Fibroblast of the aortic adventitia (primary cell): ENCODE measurements at regions not wholly inside any gene's neighbourhood (a gene's known extent, or its start where the extent isn't known, plus 50 kb on each side); places are given as distances from the start of the nearest gene placed in this dataset.

Experiments used
- DNase-seq: peaks from one replicate; pipeline ENCODE4 v3.0.0-alpha.2; 2010; ENCODE audit warnings: low read depth
- H3K4me3 ChIP-seq: 2 replicates; pipeline ENCODE4 v1.5.1; 2011; ENCODE audit warnings: low read depth, mild to moderate bottlenecking, control low read depth, low read length, moderate library complexity
- TF ChIP-seq, protein P1 (sequence below): IDR thresholded peaks from 2 replicates; pipeline ENCODE4 v1.5.1; 2011; ENCODE audit warnings: mild to moderate bottlenecking, low read length, control low read depth, inconsistent platforms; ENCODE audit not compliant: insufficient read depth

DNA sequence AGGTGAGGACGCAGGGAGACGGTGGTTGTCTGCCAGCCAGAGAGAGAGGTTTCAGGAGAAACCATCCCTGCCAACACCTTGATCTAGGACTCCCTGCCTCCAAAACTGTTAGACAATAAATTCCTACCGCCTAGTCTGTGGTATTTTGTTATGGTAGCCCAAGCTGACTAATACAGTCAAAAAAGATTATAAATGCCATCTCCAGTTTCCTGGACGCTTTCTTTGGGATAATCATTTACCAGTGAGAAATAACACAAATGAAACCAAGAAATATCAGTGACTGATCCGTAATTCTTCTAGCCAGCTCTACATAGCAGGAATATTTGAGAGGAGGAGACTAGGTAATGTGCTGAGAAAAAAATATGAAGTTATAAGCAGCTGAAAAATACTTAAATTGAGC, 707.8 kb upstream of the LMCD1 start:
- TF ChIP-seq, protein P1, sequence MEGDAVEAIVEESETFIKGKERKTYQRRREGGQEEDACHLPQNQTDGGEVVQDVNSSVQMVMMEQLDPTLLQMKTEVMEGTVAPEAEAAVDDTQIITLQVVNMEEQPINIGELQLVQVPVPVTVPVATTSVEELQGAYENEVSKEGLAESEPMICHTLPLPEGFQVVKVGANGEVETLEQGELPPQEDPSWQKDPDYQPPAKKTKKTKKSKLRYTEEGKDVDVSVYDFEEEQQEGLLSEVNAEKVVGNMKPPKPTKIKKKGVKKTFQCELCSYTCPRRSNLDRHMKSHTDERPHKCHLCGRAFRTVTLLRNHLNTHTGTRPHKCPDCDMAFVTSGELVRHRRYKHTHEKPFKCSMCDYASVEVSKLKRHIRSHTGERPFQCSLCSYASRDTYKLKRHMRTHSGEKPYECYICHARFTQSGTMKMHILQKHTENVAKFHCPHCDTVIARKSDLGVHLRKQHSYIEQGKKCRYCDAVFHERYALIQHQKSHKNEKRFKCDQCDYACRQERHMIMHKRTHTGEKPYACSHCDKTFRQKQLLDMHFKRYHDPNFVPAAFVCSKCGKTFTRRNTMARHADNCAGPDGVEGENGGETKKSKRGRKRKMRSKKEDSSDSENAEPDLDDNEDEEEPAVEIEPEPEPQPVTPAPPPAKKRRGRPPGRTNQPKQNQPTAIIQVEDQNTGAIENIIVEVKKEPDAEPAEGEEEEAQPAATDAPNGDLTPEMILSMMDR, result no peak
- no peak for DNase-seq
- no peak overlapping the region for H3K4me3 ChIP-seq

DNA sequence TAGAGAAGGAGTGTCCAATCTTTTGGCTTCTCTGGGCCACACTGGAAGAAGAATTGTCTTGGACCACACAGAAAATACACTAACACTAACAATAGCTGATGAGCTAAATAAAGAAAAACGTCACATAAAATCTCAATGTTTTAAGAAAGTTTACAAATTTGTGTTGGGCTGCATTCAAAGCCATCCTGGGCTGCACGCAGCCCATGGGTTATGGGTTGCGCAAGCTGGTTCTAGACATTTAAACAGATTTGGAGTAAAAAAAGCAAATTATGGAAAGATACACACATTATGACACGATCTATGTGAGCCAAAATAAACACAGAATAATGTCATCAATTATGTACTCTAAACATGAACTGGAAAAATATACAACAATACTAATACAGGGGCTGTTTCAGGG, 703.3 kb upstream of the LMCD1 start:
- TF ChIP-seq, protein P1, result no peak
- peak; percentile 2 for DNase-seq

DNA sequence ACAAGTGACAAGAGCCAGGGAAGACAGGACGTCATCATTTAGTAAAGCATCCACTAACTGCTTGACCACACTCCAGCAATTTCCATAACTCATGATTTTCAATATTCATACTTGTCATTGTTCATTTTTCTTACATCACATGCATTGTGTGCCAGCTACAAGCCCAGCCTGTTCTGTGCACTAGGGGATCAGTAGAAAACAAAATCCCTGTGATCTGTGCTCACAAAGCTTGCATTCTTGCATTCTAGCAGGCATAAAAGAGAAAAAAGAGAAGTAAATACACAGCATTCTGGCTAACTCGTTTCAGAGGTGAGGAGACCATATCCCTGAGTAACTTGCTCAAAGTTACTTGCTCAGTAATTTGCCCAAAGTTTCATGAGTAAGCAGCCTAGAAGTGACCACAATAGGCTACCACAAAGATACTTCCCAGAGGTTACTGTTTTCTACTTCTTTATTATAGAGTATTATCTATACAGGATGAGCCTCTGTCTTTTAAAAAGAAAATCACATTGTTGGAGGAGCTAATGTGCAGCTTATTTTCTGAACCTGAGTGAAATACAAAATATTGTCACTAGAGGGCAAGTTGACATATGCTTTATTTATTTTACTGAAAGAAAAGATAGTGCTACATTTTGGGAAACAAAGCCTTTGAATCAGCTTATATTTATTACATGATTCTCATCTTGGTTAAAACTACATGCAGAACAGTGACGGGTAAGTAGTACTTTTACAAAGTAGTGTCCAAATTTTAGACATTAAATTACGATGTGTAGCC, 701.4 kb upstream of the LMCD1 start:
- peak; percentile 2 for DNase-seq
- TF ChIP-seq, protein P1, result no peak
- no peak overlapping the region for H3K4me3 ChIP-seq

More for the DNA sequence above, 703.3 kb upstream of the LMCD1 start:
- no peak overlapping the region for H3K4me3 ChIP-seq

DNA sequence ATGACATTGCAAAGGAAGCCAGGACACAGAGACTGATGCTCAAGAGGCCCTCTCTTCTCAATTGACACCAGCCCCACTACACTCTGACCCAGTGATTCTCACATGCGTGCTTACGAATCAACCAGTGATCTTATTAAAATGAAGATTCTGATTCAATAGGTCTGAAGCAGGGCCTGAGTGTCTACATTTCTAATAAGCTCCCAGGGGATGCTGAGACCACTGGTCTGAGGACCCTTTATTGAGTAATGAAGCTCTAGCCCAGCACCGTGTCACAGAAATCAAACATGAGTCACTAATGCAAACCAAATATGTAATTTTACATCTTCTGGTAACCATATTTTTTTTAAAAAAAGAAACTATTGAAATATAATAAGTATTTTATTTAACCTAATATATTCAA, 689.1 kb upstream of the LMCD1 start:
- no peak for DNase-seq
- H3K4me3 ChIP-seq, result no peak overlapping the region
- TF ChIP-seq, protein P1, result no peak

- no peak overlapping the region for H3K4me3 ChIP-seq
- DNase-seq, result no peak
- TF ChIP-seq, protein P1, result no peak
Observed at GRCh38 chr3:7813365-7813764, 688.3 kb upstream of the LMCD1 start.

- H3K4me3 ChIP-seq, result no peak overlapping the region
- TF ChIP-seq, protein P1, result no peak
- DNase-seq, result no peak
Observed at GRCh38 chr3:7817239-7817638, 684.4 kb upstream of the LMCD1 start.

GRCh38 chr3:7820969-7821368, 680.7 kb upstream of the LMCD1 start:
- TF ChIP-seq, protein P1, result no peak
- no peak for DNase-seq
- no peak overlapping the region for H3K4me3 ChIP-seq
